GM19395 (cell line): ENCODE measurements at regions not wholly inside any gene's neighbourhood (a gene's known extent, or its start where the extent isn't known, plus 50 kb on each side); places are given as distances from the start of the nearest gene placed in this dataset.

Experiments used
- ATAC-seq: cut with Tn5 transposase; IDR thresholded peaks from one replicate; pipeline ENCODE4 v1.9.1; 2021; ENCODE audit warnings: mild to moderate bottlenecking, moderate library complexity; ENCODE audit not compliant: unreplicated experiment

GRCh38 chr17:77453613-77454241 lies 313.0 kb downstream of the SEC14L1 start:
- no peak for ATAC-seq

- ATAC-seq: no peak
These were observed 313.7 kb downstream of the SEC14L1 start for GRCh38 chr17:77454242-77455095.

- ATAC-seq: no peak
These were observed 314.5 kb downstream of the SEC14L1 start for GRCh38 chr17:77455111-77455890.

- no peak for ATAC-seq
These were observed 315.1 kb downstream of the SEC14L1 start for GRCh38 chr17:77455891-77456260.

- ATAC-seq: no peak
These were observed 315.6 kb downstream of the SEC14L1 start for GRCh38 chr17:77456271-77456950.

- ATAC-seq: no peak
These were observed 316.3 kb downstream of the SEC14L1 start for GRCh38 chr17:77456951-77457548.

GRCh38 chr17:77457572-77458201 lies 316.9 kb downstream of the SEC14L1 start:
- ATAC-seq: no peak

GRCh38 chr17:77458202-77459017 lies 317.6 kb downstream of the SEC14L1 start:
- no peak for ATAC-seq

GRCh38 chr17:77459018-77459755 lies 318.4 kb downstream of the SEC14L1 start:
- no peak for ATAC-seq

GRCh38 chr17:77460514-77461046 lies 319.8 kb downstream of the SEC14L1 start:
- no peak for ATAC-seq

- ATAC-seq: no peak
These were observed 320.7 kb downstream of the SEC14L1 start for GRCh38 chr17:77461277-77462057.

GRCh38 chr17:77462090-77462489 lies 321.3 kb downstream of the SEC14L1 start:
- ATAC-seq: no peak

- ATAC-seq: no peak
These were observed 322.1 kb downstream of the SEC14L1 start for GRCh38 chr17:77462553-77463497.

GRCh38 chr17:77464988-77465357 lies 324.2 kb downstream of the SEC14L1 start:
- no peak for ATAC-seq

- peak; percentile 68 for ATAC-seq
These were observed 324.7 kb downstream of the SEC14L1 start for GRCh38 chr17:77465358-77466041.

- no peak for ATAC-seq
These were observed 325.4 kb downstream of the SEC14L1 start for GRCh38 chr17:77466140-77466539.
